GM15510 (cell line): ENCODE measurements at regions not wholly inside any gene's neighbourhood (a gene's known extent, or its start where the extent isn't known, plus 50 kb on each side); places are given as distances from the start of the nearest gene placed in this dataset.

Experiments
- POLR2A ChIP-seq: IDR thresholded peaks from 3 replicates; pipeline ENCODE4 v1.6.1; 2011; ENCODE audit warnings: borderline replicate concordance; ENCODE audit not compliant: insufficient read length; ENCODE audit errors: extremely low read depth

DNA sequence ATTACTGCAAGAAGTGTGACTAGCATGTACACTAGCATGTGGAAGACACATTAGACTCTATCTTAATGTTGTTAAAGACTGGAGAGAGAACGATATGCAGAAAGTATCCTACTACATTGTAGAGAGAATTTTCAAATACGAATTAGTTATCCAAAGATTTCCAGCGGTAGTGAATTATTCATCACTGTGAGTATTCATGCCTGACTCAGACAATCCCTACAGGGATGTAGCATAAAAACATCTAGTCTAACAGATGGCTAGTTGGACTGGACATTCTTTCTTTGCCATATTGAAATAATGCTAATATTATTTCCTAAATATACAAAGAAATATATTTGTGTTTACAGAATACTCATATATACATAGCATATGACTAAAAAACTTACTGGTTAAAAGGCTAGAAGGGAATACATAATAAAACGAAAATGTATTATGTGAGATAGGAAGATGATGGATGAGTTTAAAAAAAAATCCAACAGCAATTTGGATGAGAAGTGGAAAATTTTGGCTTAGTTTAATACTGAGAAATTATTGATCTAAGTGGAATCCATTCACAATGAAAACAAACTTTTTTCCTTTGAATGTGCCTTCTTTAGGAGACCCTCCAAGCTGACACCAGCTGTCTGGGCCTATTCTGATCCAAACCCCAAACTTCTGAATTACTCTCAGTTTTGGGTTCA, 580.7 kb downstream of the RFPL4B start:
- no peak for TF ChIP-seq POLR2A

DNA sequence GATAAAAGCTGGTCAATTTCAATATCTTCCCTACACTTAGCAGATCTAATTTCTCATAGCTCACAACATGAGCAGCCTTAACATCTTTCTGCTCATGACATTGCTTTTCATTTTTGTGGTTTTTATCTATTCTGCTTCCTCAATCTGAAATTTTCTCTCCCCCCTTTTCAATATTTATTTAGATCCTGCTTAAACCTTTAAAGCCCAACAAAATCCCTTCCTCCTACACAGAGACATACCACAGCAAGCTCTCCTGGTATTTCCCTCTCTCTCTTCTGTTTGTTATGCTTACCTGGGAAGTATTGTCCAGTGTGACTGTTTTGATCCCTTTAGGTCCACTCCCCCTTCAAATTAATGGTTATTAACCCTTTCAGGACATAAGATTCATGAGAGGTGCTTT, 582.5 kb downstream of the RFPL4B start:
- TF ChIP-seq POLR2A = no peak

DNA sequence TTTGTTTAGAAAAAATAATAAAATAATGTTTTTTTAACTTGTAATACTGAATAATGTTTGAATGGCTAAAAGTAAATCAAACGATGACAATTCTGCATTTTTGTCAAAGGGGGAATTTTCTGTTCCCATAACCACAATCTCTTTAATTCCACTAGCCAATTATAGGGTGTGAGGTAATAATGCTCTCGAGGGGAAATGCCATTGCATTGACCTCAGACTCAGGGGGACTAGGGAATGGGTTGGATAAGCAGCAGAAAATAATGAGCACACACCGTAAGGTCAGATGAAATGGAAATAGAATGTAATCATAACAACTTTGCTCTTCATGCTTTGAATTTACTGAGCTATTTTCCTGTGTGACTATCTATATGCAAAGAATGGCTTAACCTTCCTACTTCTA, 584.7 kb downstream of the RFPL4B start:
- TF ChIP-seq POLR2A = no peak

DNA sequence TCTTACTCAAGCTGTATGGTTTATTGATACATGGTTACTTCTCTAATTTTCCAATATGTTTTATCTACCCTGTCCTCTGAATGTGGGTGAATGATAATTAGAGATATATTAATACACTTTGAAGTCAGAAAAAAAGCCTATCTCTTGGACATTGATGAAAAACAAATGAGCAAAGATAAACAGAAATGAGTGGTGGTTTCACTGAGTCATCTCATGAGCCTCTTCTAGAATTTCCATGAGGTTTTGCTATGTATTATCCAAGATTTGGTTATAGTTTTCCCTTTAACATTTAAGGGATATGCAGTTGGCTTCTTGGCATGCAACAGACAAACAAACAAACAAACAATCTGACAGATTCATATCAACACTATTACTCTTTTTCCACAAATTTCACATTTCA, 586.8 kb downstream of the RFPL4B start:
- no peak for TF ChIP-seq POLR2A

DNA sequence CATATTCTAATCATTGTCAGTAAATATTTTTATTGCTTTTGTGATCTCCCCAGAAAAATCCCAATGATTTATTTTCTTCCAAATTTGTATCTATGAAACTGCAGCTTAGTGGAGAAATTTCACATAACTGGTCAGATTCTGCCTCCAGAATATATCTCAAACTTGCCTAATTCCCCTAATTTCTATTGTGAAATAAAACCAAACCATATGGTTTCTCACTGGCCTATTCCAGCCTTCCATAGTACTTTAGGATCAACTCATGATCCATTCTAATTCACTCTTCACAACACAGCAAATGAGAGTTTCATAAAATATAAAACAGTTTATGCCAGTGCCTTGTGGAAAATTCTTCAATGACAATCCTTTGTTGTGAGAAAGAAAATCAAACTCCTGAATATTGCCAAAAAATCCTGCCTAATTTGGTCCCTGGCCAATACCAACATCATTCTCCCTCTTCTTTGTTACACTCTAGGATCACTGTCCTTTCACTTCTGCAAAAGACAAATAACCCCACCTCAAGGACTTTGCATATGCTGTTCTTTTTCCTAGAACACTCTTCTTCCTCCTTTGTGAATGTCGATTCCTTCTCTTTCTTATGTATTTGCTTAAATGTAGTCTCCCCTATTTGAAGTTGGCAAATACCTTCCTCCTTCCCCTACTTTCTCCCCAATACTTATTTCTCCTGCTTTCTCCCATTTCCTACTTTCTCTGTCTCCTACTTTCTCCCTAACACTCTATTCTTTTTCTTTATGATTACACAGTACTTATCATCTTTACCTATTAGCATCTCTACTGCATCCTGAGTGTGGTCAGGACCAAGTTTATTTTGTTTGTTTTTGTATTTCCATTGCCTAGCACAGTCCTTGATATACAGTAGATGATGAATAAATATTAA, 587.5 kb downstream of the RFPL4B start:
- no peak for TF ChIP-seq POLR2A

DNA sequence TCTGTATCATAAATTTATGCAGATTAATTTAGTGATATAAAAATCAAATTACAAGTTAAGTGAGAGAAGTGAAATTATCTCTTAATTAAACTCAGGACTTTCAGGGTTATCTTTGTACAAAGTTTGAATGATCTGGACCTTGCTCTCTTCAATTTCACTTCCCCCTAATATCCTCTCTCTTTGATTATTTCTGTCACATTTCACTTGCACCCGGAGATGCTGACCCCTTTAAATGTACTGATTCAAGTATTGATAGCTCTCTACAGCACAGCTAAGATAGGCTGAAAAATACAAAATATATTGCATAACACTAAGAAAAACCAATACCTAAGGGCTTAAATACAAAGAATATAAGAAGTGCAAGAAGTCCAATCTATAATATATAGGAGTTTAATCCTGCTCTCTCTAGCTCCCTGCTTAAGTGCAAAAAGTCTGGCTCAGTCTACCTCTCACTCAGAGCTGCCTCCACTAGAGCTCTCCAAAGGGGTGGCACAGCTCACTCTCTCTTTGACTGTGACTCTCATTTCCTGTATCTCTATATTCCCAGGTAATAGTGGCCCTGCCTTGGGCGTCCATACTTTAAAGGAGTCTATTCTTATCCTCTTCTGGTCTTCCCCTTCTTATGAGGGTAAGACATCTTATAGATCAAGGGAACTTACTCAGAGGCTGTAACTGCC, 588.4 kb downstream of the RFPL4B start:
- no peak for TF ChIP-seq POLR2A

DNA sequence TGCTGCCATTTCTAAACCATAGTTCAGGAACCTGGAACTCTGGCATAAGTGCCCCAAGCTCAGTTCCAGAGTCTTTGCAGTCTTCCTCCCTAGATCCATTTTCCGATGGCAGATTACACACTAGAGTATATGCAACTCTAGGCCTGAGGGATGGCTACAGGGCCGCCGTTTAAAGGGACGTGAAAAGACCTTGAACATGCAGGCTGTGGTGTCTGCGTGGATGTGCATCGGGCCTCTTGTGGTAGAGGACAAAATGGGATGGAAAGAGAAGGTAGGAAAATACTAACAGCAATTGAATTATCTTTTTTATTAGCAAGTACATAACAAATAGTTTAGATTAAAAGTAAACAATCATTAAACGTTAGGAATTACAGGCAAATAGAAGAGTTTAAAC, 588.9 kb downstream of the RFPL4B start:
- TF ChIP-seq POLR2A = no peak

DNA sequence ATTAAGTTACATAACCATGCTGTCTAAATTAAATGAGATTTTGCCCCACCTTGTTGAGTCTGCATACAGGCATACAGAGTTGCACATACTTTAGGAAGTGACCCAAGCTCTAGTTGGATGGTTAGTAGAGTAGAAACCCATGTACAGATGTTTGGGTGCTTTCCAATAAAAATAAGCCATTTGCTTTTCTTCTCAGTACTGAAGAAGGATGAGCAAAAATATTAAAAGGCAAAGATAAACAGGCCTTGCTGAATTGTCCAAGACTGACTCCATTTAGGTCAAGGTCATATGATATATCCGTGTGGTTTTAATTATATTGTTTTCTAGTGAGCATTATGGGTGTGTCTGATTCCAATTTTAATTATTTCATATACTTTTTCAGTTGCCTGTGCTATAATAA, 589.4 kb downstream of the RFPL4B start:
- TF ChIP-seq POLR2A = no peak

DNA sequence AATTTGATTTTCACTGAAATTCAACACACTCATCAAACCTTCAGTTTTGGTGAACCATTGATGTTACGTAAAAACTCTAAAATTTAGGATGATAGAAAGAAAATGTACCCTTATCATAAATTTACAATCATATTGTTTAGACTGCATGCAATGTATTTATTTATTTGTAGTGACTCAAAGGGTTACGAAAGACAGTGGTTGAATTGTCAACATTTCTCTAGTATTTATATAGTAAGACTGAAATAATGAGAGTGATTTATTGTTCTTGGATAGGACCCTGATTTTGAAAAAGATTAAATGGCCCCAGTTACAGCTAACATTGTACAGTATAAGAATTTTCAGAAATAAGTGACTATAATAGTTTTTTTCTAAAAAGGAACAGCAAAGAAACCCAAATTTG, 591.5 kb downstream of the RFPL4B start:
- no peak for TF ChIP-seq POLR2A

DNA sequence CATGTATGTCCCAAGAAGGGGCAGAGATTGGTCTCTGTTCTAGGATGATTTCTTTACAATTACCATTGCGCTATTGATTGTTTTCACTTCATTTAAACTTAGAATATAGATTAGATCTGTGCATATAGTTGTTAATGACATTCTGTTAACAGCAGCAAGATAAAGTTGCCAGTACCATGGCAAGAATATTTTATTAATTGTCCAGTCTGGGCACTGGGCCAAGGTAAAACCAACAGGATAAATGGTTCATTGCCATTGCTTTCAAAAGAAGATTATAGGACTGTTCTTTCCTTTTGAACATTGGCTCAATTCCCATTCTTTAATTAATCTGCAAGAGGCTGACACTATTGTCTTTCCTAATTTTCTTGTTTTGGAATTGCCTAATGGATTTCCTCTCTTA, 592.4 kb downstream of the RFPL4B start:
- no peak for TF ChIP-seq POLR2A

DNA sequence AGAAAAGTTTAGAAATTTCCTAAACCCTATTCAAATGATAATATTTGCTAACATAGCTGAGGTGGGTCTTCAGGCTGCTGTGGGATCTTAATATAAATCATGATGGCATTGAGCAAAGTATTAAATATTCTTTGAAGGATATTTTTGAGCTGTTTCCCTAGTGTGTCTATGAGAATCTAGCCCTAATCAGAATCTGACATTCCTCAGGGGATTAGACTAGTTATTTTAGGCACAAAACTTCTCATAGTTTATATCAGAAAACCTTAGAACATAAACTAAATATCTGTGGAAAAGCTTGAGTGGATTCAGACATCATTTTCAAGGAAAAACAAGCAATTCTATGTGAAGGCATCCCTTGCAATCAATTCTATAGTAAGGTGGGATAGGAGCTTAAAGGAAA, 594.5 kb downstream of the RFPL4B start:
- no peak for TF ChIP-seq POLR2A

DNA sequence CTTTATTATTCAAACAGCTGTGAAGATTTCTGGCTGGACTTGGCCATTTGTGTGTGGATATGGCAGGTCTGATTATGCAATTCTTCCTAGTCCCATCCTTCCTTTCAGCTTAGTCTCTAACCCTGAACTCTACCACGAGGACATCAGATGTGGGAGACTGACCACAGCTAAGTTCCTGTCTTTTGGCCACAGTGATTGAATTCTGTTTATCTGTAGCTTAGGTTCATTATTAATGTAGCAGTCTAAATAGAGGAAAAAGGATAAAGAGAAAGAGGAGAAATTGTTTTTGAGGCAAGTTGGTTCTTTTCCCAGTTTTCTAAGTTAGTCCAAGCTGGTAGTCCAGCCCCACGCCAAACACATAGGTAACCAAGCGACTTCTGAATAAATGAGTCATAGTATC, 598.9 kb downstream of the RFPL4B start:
- TF ChIP-seq POLR2A = no peak

DNA sequence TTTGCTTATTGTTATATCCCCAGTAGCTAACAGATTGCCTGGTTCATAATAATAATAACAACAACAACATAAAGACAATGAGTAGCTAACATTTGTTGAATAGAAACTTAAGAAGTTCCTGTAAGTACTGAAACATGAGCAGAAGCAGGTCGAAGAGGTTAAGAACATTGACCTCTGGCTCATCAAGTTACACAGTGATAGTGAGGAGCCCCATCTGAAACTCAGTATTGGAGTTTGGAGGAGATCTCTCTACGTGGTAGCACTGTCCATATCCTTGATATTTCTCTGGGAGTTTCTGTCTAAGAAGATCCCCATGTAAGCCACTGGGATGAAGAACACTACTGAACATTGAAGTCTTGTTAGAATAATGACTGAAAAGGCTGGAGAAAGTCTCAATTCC, 600.4 kb downstream of the RFPL4B start:
- no peak for TF ChIP-seq POLR2A

DNA sequence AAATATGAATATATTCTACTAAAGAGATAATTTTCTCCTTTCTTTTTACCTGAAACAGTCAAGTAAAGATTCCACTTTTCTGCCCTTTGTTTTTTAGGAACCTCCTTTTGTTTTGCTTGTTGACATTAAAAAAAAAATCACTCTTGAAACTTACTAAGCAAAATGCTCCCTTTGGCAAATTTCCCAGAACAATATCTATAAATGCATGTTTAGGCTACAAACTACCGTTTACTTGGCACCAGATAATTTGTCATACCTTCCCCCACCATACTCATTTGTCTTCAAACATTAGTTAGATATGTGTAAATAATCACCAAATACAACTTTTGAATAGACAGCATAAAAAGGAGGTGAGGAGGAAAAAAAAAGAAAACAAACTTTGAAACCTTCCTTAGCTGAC, 604.7 kb downstream of the RFPL4B start:
- no peak for TF ChIP-seq POLR2A
